H4 (cell line): ENCODE measurements at regions not wholly inside any gene's neighbourhood (a gene's known extent, or its start where the extent isn't known, plus 50 kb on each side); places are given as distances from the start of the nearest gene placed in this dataset.

Experiments used
- DNase-seq: peaks from one replicate; pipeline ENCODE4 v3.0.0-alpha.2; 2015; ENCODE audit warnings: low spot score

DNA sequence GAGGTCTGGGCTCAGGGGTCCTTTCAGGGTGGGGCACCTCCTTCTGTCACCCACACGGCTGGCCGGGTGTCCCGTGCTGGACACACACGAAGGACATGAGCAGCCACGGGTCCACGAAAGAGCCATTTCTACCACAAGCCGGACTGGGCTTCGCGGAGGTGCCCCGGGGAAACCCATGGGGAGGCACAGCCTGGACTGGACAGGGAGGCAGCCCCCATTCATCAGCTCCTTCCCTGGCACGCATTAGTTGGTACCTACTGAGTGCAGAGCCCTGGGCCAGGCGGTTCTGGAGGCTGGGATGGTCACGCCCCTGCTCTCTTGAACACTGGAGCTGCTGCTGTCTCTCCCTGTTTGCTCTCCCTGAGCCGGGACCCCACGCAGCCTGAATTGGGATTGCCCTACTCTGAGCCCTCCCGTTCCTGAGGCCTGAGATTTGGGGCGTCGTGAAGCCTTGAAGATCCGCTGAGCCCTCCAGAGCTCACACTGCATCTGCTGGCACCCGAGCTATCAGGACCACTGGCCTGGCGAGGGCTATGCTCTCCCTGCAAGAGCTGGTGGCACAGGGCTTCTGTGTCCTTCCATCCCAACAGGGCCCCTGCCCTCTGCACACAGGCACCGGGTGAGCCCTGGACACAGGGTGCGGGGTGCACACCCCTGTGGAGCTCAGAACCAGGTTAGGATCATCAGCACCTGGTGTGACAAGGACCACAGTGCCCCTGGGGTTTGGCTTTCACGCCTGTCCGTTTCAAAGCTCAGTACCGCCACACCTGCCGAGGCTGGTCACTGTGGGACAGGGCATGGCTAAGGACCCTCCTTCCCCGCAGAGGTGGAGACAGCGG, 84.6 kb downstream of the MYEOV start:
- DNase-seq: no peak

DNA sequence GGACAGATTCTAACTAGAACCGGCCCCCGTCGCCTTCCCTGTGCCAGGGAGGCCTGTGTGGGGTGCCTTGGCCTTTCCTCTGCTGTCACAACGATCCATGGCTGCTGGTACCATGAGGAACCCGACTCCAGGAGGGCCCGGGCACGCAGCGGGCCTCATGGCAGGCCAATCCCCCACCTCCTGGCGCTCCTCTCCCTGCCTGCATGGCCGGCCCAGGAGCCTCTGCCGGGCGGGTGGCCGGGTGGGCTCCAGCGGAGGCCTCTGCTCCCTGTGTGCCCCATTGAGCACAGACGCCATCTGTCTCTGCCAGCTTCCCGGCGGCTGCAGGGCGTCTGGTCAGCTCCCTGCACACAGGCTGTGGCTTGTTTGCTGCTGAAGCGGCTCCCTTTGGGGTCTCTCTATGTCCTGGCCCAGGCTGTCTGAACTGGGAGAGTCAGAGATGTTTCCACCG, 86.5 kb downstream of the MYEOV start:
- DNase-seq: no peak

DNA sequence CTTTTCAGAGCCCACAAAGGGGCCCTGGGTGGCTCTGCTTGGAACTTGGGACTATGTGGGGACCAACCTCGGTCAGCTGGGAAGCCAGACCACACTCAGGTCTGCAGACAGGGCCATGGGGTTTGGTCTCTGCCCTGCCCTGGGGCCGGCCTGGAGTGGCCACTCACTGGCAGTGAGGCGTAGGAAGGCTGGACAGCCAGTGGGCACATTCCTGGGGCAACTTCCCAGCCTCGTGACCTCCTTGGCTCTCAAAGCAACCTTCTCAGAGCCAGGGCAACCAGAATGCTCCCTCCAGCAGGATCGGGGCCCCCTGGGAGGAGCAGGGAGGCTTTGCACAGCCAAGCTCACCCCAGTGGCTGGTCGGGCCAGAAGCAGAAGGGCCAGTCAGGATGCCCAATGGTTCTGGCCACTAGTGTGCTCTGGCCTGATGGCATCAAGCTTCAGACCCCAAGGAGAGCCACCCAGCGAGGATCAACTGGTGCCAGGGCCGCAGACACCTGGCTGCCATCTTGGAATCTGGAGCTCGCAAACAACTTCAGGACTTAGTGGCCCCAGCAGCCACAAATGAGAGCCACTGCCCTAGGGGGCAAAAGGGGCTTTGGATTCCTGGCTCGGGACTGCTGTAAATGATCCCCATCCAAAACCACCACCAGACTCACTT, 87.1 kb downstream of the MYEOV start:
- no peak for DNase-seq

DNA sequence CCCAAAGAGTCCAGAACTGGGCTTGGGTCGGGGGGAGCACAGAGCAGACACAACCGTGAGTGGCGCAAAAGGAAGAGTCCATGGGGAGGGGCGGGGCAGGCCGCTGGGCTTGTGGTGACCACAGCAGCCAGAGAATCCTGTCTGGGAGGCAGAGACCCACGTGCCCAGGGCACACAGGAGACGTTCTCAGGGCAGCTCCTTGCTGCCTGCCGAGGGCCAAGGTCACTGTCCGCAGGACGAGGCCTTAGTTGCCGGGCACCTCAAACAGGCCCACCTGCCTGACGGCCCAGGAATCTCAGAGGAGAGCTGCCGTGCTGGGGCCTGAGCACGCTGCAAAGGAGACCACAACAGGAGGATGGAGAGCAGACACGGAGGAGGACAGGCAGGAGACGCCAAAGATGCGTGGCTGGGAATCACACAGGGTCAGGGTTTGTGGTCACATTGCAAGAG, 87.8 kb downstream of the MYEOV start:
- no peak for DNase-seq

DNA sequence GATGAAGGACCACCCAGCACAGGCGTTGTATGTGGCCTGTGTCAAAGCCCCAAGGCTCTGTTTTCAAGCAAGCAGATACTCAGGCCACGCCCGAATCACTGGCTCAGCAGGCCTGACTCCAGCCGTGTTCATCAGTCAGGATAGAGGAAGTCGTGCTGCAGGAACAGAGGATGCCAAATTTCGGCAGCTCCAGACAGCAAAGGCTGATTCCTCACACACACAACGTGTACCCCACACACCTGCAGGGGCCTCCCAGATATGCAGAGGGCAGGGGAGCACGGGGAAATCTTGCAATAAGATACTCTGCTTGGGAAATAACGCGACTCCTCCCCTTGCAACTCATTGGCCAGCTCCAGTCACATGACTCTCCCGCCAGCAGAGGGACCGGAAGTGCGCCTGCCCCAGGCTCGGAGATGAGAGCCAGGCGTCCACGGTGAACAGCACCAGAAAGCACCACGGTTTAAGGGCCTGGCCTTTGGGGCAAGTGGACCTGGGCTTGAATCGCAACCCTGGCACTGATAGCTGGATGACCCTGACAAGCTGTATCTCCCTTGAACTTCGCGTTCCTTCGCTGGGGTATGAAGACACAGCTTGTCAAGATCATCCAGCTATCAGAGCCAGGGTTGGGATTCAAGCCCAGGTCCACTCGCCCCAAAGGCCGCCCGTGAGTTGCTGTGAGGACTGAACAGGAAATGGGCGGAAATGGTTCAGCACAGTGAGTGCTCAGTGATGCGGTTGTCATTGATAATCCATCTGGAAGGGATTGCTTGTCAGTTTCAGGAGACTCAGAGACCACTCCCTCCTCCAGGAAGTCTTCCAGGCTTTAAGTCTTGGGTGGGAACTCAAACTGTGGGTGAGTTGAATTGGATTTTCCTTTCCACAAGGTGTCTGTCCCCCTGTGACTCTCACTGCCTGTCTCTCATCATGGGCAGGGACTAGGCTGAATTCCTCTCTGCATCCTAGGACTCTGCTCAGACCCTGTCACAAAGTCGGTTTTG, 88.5 kb downstream of the MYEOV start:
- DNase-seq: no peak

DNA sequence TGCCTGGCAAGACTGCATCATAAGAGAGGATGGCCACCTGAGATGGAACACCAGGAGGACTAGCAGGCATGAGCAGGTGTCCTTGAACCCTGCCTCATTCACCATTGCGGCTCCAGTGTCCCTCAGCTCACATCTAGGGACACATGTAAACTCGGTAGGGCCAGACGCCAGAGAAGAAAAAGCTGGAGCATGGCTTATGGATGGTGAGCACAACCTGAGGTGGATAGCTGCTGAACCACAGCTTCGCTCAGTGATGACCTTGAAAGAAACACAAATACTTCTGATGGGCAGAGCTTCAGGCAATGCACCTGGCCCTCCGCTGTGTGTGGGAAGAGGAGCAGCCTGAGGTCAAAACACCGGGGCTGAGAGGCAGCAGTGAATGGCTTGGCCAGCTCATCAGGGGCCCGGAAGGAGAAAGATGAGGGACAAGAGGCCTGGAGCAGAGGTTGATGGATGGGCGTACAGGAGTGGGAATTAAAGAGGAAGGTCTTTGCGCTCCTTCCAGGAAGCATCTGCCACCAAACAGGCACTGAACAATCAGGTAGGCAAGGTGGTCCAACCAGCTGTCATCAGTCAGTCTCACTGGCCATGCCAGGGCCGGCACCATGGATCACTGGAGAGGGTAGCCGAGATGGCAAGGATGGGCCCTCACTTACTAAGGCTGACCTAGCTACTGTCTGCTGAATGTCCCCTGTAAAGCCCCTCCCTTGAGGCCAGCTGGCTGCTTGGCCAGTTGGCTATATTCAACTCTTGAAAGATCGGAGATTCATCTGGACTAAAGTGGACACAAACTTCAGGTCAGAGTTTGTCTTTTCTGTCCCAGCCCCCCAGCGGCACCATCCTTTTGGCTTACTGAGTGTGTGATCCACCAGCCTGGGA, 89.7 kb downstream of the MYEOV start:
- no peak for DNase-seq

DNA sequence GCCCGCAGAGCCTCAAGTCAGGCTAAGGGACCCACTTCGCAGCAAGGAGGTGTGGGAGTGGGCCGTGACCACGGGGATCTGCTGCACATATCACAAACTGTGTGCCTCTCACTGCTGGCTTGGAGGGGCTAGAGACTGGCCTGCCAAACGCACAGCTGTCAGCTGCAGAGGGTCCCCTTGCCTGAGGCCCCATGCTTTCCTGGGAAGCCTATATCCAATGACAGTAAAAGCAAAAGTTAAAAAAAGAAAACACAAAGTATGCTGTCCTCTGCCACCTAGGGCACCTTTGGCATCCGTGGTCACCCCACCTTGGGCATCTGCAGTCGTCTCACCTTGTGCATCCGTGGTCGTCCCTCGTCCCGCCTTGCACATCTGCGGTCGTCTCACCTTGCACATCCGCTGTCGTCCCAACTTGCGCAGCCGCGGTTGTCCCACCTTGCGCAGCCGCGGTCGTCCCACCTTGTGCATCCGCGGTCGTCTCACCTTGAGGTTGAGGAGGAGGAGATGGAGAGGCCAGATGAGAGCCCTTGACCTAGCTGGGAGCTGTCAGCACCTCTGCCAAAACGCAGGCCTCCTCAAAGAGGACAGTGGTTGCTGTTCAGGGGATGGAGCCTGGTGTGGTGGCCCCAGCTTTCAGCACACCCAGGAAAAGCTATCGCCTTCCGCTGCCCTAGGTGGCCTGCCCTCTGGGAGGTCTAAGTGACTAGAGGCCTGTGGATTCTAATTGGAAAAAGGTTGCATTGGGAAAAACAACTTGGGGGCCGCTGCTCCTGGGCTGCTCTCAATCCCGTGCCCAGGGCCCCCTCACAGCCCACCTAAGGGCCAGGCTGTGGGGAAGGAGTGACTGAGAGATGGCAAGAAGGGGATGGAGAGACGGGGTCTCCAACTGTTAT, 90.5 kb downstream of the MYEOV start:
- no peak for DNase-seq

DNA sequence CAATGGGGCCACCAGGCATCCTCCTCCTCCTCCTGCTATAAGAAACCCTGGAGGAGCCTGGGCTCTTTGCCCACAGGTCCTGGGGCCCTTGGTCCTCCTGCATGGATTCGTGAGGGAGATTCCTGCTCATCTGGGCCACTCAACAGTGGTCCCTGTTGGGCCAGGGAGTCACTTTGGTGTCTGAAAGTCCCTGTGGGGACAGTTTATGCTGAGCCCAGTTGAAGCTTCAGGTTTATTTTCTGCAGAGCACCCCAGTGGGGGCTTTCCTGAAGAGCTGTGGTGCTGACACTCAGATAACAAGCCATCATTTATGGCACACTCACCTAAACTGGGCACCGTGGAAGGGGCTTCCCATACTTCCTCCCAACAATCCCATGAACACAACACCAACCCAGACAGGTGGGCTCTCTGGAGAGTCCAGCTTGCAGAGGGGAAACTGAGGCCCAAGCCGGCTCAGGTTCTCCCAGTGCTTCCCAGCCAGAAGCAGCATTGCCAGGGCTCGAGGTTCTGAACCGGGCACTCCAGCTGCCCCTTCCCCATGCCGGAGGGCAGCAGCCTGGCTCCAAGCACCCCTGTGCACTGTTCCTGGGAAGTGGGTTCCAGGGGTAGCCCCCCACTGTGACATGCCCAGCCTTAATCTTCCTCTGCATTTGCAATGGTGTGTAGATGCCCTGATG, 91.3 kb downstream of the MYEOV start:
- DNase-seq: no peak

DNA sequence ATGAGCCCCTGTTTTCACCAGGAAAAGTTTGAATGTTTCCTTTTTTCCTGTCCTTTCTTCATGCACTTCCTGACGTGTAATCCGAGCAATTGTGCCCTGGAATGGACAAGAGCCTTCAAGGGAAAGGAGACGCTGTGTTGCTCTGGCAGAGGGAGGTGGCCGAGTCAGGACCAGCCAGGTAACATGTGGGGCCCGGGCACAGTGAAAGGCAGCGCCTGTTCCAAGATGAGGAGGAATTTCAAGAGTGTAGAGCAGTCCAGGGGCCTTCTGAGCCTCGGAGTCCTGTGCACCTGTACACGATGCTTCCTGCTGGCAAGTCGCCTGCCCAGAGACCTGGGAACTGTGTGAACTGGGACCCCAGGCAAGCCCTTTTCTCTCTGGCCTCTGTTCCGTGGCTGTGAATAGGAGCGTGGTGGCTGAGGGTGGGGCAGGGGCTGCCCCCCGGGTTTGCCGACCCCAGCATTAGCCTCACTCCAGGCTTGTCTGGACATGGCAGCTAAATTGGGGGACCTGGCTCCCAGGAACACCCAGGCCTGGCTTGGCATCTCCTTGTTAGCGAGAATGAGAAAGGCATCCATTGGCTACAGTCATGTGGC, 92.0 kb downstream of the MYEOV start:
- no peak for DNase-seq

DNA sequence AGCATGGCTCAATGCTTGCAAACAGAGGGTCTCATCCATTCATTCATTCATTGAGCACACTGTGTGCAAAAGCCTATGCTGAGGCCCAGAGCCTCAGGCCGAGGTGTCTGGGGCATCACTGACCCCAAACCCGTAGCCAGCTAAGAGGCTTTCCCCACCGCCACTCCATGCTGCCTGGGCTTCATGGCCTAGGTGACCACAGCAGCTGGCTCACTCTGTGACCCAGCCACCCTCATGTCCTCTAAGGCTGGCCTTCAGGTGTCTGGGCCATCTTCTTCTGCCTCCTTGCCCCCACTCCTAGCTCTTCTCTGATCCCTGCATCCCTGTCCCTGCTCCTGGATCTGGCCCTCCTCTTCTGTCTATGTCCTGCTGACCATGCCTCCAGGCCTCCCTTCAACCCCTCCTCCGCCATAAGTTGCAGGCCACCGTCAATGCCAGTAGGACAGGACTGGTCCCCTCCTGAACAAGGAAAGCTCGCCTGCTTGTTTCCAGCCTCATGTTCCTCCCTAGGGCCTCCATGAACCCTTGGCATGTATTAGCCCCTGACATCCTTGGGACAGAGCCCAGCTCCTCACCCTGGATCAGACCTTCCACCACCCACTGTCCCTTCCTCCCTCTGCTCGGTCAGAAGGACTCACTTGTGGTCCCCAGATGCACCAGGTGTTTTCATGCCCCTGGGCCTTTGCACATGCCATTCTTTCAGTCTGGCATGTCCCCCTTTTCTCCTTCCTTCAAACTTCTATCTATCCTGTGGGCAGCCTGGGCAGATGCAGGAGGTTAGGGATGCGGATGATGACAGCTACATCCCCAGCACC, 92.8 kb downstream of the MYEOV start:
- no peak for DNase-seq

DNA sequence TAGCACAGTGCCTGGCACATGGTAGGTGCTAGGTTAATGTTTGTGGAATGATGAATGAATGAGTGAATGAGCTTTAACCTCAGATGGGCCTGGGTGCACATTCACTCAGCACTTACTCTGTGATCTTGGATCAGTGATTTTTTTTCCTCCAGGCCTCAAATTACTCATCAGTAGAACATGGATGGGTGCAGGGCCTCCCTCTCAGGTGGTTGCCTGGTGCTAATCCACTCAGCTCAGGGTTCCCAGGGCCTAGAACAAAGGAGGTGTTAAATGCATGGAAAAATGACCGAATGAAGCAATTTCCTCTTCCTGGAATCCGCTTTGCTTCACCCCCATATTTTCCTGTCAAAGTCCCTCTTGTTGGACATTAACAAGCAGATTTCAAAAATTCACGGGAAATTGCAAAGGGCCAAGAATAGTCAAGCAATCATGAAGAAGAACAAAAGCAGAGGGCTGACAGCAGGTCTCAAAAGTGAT, 93.5 kb downstream of the MYEOV start:
- no peak for DNase-seq

DNA sequence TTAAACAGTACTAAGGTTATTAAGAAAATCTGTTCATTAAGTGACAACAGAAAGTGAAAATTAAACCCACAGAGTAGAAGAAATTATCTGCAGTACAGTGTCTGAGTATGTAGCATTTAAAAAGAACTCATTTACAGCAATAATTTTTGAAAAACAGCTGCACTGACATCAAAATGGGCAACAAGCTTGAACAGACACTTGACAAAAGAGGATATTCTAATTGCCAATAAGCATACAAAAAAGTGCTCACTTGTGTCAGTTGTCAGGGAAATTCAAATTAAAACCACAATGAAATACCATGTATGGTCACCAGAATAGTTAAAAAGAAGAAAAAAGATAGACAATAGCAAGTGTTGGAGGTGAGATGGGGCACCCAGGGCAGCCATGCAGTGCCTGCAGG, 93.3 kb upstream of the LINC01488 start:
- no peak for DNase-seq

DNA sequence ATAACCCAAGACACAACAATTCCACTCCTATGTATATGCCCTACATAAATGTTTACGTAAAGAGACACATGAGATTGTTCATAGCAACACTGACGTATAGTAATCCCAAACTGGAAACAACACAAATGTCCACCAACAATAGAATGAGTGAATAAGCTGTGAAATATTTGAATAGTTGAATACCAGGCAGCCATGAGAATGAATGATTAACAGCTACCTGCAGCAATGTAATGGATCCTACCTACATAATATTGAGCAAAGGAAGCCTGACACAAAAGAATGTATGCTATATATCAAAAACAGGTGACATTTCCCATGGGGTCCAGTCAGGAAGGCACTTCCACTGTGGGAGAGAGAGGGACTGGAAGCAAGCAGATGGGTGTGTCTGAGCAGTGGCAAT, 92.8 kb upstream of the LINC01488 start:
- no peak for DNase-seq

DNA sequence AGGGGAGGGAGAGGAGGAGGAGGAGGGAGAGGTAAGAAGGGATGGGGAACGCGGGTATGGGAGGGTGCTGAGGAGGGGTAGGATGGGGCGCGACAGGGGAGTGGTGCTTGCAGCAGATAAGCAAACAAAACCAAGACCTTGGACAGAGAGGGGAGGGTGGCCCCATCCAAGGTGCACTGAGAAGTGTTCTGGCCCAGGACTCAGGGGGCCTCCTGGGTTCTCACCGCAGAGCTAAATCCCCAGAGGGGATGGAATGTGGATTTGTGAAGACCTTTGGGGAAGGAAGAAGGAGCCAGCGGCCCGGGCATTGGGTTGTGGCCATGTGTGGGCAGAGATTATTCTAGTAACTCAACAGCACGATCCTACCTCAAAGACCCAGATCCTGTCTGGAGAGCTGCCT, 90.9 kb upstream of the LINC01488 start:
- no peak for DNase-seq

DNA sequence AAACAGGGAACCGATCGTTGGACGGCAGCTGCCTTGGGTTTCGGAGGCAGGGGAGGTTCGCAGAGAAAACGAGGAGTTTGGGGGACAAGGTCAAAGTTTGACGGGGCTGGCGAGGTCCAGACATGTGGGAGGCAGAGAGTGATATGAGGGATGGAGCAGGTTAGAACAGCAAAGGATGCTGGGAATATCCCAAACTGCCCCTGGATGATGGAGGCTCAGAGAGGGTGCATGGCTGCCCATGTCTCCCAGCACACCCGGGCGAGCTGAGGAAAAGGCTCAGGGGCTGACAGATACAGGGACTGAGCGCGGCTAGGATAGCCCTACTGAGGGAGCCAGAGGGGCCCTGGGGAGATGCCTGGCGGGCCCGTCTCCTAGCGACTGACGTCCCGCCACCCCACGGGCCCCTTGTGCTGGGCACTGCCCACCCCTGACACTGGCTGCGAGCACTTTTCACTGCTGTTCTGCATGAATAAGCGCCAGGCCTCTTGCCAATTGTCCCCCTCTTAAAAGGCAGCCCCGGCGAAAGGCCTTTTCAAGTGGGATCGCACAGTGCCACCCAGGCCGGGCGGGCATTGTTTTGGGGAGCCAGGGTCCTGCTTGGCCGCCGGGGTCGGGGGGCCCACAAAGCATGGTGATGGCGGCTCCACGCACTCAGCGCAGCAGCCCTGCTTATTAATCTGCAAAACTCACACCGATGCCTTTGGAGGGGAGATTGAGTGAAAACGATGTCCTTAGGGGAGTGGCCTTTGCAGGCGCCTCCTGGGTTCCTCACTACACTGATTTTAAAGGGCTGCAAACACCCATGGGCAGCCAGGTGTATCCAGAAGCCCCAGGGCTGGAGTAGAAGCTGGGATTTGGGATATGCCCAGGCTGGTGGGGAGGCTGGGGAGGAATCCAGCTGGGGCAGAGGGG, 90.0 kb upstream of the LINC01488 start:
- no peak for DNase-seq

DNA sequence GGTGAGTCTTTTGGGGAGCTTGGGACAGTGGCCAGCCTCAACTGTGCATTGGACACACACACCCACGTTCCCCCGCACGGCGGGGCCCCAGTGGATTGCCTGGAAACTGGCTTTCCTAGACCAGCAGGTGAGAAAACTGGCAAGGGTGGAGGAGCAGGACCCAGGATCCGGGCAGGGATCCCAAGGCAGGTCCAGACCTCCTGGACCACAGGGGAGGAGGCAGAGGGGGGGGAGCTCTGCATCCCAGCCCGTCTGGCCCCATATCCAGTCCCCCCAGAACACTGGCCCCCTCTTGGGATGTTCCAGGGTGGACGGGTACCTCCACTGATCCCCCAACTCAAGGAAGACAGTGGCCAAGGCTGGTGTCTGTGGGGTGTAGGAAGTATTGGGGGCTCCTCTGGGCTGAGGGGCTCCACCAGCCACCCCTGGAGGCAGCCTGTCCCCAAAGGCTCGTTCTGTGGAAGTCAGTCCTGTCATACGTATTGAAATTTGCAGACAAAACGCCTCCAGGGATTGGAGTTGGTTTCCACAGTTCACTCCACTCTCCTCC, 89.3 kb upstream of the LINC01488 start:
- no peak for DNase-seq
